ENCODE measurements at regions not wholly inside any gene's neighbourhood (a gene's known extent, or its start where the extent isn't known, plus 50 kb on each side); places are given as distances from the start of the nearest gene placed in this dataset.

DNA sequence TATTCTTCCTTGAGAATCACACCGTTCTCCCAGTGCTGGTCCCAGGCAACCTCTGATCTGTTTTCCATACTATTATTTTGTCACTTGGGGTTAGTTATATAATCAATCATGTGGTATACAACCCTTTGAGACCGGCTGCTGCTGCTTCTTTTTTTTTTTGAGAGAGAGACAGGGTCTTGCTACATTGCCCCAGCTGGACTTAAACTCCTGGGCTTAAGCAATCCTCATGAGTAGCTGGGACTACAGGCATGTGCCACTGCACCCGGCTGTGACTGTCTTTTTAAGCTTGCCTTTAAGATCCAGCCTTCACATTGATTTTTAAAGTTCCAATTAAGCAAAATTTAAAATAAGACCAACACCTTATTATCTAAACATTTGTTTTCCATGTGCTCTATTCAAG is 86.7 kb upstream of the EXOC1L start:
- no peaks in the 10 kb centered on the region for H3K4me1 Mint-ChIP-seq (ENCODE audit: low read depth)
- no peaks in the 10 kb centered on the region for H3K9me3 Mint-ChIP-seq
- DNase-seq = no peak
- H3K36me3 Mint-ChIP-seq = no peaks in the 10 kb centered on the region
- ChIA-PET POLR2A (no interaction called here), CTCF (no interaction called here)
- peaks cover 30% of the 10 kb centered on the region for H3K27me3 Mint-ChIP-seq
- no peak overlapping the region for H3K4me3 Mint-ChIP-seq
- intact Hi-C loops (cut with micrococcal nuclease) = loop anchor here (10.0 kb wide), 1 partner anchor 418 kb away; no protein-coding TSS in a partner anchor
- no peak overlapping the region for H3K27ac Mint-ChIP-seq

GRCh38 chr4:55733932-55734331 is 85.7 kb upstream of the EXOC1L start:
- Mint-ChIP-seq H3K9me3 (no peaks in the 10 kb centered on the region), H3K4me3 (no peak overlapping the region), H3K4me1 (ENCODE audit: low read depth) (no peaks in the 10 kb centered on the region), H3K27me3 (peaks cover 34% of the 10 kb centered on the region), H3K36me3 (no peaks in the 10 kb centered on the region), H3K27ac (no peak overlapping the region)
- ChIA-PET CTCF (interaction anchor here (1.6 kb wide), 1 partner anchor 389 kb away, joined by 4 read pairs; no protein-coding TSS in a partner anchor), POLR2A (no interaction called here)
- intact Hi-C loops (cut with micrococcal nuclease) = loop anchor here (10.0 kb wide), 1 partner anchor 419 kb away; no protein-coding TSS in a partner anchor
- DNase-seq = no peak

- Mint-ChIP-seq H3K27ac (no peak overlapping the region), H3K27me3 (peaks cover 33% of the 10 kb centered on the region), H3K9me3 (no peaks in the 10 kb centered on the region), H3K4me3 (no peak overlapping the region), H3K36me3 (no peaks in the 10 kb centered on the region), H3K4me1 (ENCODE audit: low read depth) (no peaks in the 10 kb centered on the region)
- POLR2A ChIA-PET = no interaction called here
- CTCF ChIA-PET = interaction anchor here (0.8 to 1.5 kb wide), 3 partner anchors 14 to 765 kb away, joined by 4 to 5 read pairs (median 4); no protein-coding TSS in a partner anchor
- intact Hi-C loops (cut with micrococcal nuclease) = loop anchor here (5.0 to 10.0 kb wide), 2 partner anchors 422 to 764 kb away; no protein-coding TSS in a partner anchor
- DNase-seq = no peak
These were observed 82.9 kb upstream of the EXOC1L start for GRCh38 chr4:55736605-55737183.

GRCh38 chr4:55742655-55743202 is 76.9 kb upstream of the EXOC1L start:
- Mint-ChIP-seq H3K36me3 (no peaks in the 10 kb centered on the region), H3K27me3 (peaks cover 14% of the 10 kb centered on the region)
- POLR2A ChIA-PET = no interaction called here

DNA sequence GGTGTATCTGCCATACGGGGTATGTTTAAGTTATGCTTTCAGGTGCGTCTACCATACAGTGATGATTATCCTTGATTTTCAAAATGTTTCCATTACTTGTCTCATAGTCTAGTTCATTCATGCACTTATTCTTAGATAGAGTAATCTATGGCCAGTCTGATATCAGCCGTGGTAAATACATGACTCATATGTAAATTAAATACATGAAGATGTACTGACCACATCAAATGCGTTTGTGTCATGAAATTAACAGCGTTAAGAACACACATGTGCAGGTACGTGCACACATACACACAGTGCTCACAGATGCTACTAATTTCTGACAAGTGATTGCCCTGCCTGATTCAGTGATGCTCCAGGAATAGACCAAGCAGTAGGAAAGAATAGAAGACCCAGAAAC is 75.2 kb upstream of the EXOC1L start:
- DNase-seq = no peak
- intact Hi-C loops (cut with micrococcal nuclease) = no loop called here
- Mint-ChIP-seq H3K9me3 (no peaks in the 10 kb centered on the region), H3K27me3 (peaks cover 11% of the 10 kb centered on the region), H3K4me1 (ENCODE audit: low read depth) (no peaks in the 10 kb centered on the region), H3K36me3 (no peaks in the 10 kb centered on the region), H3K4me3 (no peak overlapping the region), H3K27ac (no peak overlapping the region)
- CTCF ChIA-PET = no interaction called here
- POLR2A ChIA-PET = no interaction called here

More at GRCh38 chr4:55742655-55743202, 76.9 kb upstream of the EXOC1L start:
- DNase-seq = no peak
- H3K4me3 Mint-ChIP-seq = no peak overlapping the region
- H3K9me3 Mint-ChIP-seq = no peaks in the 10 kb centered on the region
- H3K27ac Mint-ChIP-seq = no peak overlapping the region
- intact Hi-C loops (cut with micrococcal nuclease) = no loop called here
- H3K4me1 Mint-ChIP-seq (ENCODE audit: low read depth) = no peaks in the 10 kb centered on the region
- CTCF ChIA-PET = no interaction called here

DNA sequence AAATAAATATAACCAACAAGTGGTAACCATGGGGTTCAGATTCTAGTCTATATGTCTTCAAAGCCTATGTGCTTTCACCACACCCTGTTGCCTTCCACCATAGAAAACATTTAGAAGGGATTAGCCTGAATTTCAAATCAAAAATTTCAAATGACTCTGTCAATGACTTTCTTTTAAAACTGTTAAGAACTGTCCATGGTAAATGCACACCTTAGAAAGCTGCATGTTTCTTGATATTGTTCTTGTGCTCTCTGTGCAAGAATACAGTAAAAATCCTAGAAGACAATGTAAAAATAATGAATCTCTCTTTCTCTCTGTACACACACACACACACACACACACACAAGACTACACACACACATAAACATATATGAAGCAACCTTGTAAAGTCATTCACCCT is 74.6 kb upstream of the EXOC1L start:
- DNase-seq = no peak
- H3K4me1 Mint-ChIP-seq (ENCODE audit: low read depth) = no peaks in the 10 kb centered on the region
- H3K9me3 Mint-ChIP-seq = no peaks in the 10 kb centered on the region
- ChIA-PET POLR2A (no interaction called here), CTCF (no interaction called here)
- no peak overlapping the region for H3K27ac Mint-ChIP-seq
- H3K4me3 Mint-ChIP-seq = no peak overlapping the region
- intact Hi-C loops (cut with micrococcal nuclease) = no loop called here
- H3K27me3 Mint-ChIP-seq = peaks cover 10% of the 10 kb centered on the region
- H3K36me3 Mint-ChIP-seq = no peaks in the 10 kb centered on the region

GRCh38 chr4:55747793-55748192 is 71.8 kb upstream of the EXOC1L start:
- Mint-ChIP-seq H3K4me1 (ENCODE audit: low read depth) (no peaks in the 10 kb centered on the region), H3K27ac (no peak overlapping the region), H3K27me3 (peaks cover 7% of the 10 kb centered on the region), H3K4me3 (no peak overlapping the region), H3K36me3 (no peaks in the 10 kb centered on the region), H3K9me3 (no peaks in the 10 kb centered on the region)
- CTCF ChIA-PET = no interaction called here
- POLR2A ChIA-PET = no interaction called here
- intact Hi-C loops (cut with micrococcal nuclease) = no loop called here
- no peak for DNase-seq

GRCh38 chr4:55749666-55750065 is 69.9 kb upstream of the EXOC1L start:
- Mint-ChIP-seq H3K4me3 (no peak overlapping the region), H3K27me3 (peaks cover 7% of the 10 kb centered on the region)

GRCh38 chr4:55752810-55753209 is 66.8 kb upstream of the EXOC1L start:
- Mint-ChIP-seq H3K27me3 (peaks cover 1% of the 10 kb centered on the region), H3K4me3 (no peak overlapping the region), H3K9me3 (no peaks in the 10 kb centered on the region), H3K36me3 (no peaks in the 10 kb centered on the region), H3K27ac (no peak overlapping the region), H3K4me1 (ENCODE audit: low read depth) (no peaks in the 10 kb centered on the region)
- no peak for DNase-seq
- intact Hi-C loops (cut with micrococcal nuclease) = no loop called here
- CTCF ChIA-PET = no interaction called here
- POLR2A ChIA-PET = no interaction called here

More at GRCh38 chr4:55749666-55750065, 69.9 kb upstream of the EXOC1L start:
- Mint-ChIP-seq H3K4me1 (ENCODE audit: low read depth) (no peaks in the 10 kb centered on the region), H3K9me3 (no peaks in the 10 kb centered on the region), H3K27ac (no peak overlapping the region), H3K36me3 (no peaks in the 10 kb centered on the region)
- POLR2A ChIA-PET = no interaction called here
- CTCF ChIA-PET = no interaction called here
- no peak for DNase-seq
- intact Hi-C loops (cut with micrococcal nuclease) = no loop called here

- intact Hi-C loops (cut with micrococcal nuclease) = no loop called here
- Mint-ChIP-seq H3K4me3 (no peak overlapping the region), H3K36me3 (no peaks in the 10 kb centered on the region), H3K4me1 (ENCODE audit: low read depth) (no peaks in the 10 kb centered on the region), H3K9me3 (no peaks in the 10 kb centered on the region), H3K27ac (no peak overlapping the region), H3K27me3 (no peaks in the 10 kb centered on the region)
- ChIA-PET CTCF (no interaction called here), POLR2A (no interaction called here)
- no peak for DNase-seq
These were observed 65.7 kb upstream of the EXOC1L start for GRCh38 chr4:55753856-55754255.

DNA sequence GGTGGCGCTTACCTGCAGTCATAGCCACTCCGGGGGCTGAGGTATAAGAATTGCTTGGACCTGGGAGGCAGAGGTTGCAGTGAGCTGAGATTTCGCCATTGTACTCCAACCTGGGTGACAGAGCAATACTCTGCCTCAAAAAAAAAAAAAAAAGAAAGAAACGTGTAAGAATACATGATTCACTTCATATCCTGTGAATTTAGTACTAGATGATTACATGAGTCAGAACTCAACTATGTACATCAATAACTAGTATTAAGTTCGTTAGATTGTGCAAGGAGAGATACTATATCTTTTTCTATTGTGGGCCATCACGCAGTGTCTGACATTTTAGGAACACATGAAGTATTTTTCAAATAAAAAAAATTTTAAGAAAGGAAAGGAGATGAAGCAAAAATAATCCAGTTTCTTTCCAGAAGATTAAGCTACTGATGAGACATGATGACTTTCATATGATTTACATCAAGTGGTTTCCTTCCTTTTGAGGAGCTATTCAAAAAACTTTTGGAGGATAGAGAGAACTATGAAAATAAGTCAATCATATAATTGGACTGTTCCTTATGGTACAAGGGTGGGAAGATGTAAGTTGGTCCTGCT is 64.7 kb upstream of the EXOC1L start:
- Mint-ChIP-seq H3K36me3 (no peaks in the 10 kb centered on the region), H3K9me3 (no peaks in the 10 kb centered on the region), H3K4me3 (no peak overlapping the region), H3K27me3 (no peaks in the 10 kb centered on the region), H3K4me1 (ENCODE audit: low read depth) (no peaks in the 10 kb centered on the region), H3K27ac (no peak overlapping the region)
- intact Hi-C loops (cut with micrococcal nuclease) = no loop called here
- ChIA-PET POLR2A (no interaction called here), CTCF (no interaction called here)
- no peak for DNase-seq

- ChIA-PET CTCF (no interaction called here), POLR2A (no interaction called here)
- Mint-ChIP-seq H3K27me3 (no peaks in the 10 kb centered on the region), H3K4me1 (ENCODE audit: low read depth) (no peaks in the 10 kb centered on the region), H3K36me3 (no peaks in the 10 kb centered on the region), H3K4me3 (no peak overlapping the region), H3K9me3 (no peaks in the 10 kb centered on the region), H3K27ac (no peak overlapping the region)
- no peak for DNase-seq
- intact Hi-C loops (cut with micrococcal nuclease) = no loop called here
These were observed 63.4 kb upstream of the EXOC1L start for GRCh38 chr4:55756208-55756607.

GRCh38 chr4:55757356-55757952 is 62.1 kb upstream of the EXOC1L start:
- no peak overlapping the region for H3K27ac Mint-ChIP-seq
- ChIA-PET CTCF (interaction anchor here (0.7 kb wide), 1 partner anchor 110 kb away, joined by 4 read pairs; no protein-coding TSS in a partner anchor), POLR2A (no interaction called here)
- intact Hi-C loops (cut with micrococcal nuclease) = no loop called here
- H3K4me1 Mint-ChIP-seq (ENCODE audit: low read depth) = no peaks in the 10 kb centered on the region
- no peaks in the 10 kb centered on the region for H3K36me3 Mint-ChIP-seq
- no peak overlapping the region for H3K4me3 Mint-ChIP-seq
- no peaks in the 10 kb centered on the region for H3K9me3 Mint-ChIP-seq
- DNase-seq = no peak
- H3K27me3 Mint-ChIP-seq = no peaks in the 10 kb centered on the region
